A172 (cell line): ENCODE measurements at regions not wholly inside any gene's neighbourhood (a gene's known extent, or its start where the extent isn't known, plus 50 kb on each side); places are given as distances from the start of the nearest gene placed in this dataset.

Experiments
- DNase-seq: peaks from one replicate; pipeline ENCODE4 v3.0.0-alpha.2; 2015; ENCODE audit warnings: low spot score

DNA sequence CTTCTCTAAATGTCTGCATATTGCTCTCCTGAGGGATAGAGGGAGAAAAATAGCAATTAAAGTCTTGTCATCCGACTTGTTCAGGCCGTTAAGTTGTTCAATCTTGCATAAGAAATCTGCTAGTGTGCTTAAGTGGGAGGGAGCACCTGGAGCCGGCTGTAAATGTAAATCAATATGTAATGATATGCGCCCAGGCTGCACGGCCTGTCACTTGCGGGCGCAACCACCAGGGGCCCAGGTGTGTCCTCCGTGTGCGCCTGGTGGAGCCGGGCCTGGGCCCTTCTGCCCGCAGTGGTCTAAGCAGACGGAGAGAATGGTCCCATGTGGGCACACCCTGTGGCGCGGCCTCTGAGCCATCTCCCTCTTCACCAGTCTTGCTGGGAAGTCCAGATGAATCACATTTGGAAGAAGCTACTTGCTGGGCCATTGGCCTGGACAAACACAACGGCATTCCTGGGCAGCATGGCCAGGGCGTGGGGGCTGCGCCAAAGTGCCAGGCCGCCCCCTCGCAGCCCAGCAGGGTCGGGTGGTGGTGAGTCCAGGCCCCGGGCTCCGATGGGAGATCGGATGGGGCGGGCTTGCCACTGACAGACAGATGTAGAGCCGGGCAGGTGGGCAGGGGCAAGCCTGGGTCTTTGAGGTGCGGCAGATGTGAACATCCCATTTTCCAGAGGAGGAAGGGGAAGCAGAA, 193.3 kb upstream of the C14orf180 start:
- DNase-seq, result no peak

DNA sequence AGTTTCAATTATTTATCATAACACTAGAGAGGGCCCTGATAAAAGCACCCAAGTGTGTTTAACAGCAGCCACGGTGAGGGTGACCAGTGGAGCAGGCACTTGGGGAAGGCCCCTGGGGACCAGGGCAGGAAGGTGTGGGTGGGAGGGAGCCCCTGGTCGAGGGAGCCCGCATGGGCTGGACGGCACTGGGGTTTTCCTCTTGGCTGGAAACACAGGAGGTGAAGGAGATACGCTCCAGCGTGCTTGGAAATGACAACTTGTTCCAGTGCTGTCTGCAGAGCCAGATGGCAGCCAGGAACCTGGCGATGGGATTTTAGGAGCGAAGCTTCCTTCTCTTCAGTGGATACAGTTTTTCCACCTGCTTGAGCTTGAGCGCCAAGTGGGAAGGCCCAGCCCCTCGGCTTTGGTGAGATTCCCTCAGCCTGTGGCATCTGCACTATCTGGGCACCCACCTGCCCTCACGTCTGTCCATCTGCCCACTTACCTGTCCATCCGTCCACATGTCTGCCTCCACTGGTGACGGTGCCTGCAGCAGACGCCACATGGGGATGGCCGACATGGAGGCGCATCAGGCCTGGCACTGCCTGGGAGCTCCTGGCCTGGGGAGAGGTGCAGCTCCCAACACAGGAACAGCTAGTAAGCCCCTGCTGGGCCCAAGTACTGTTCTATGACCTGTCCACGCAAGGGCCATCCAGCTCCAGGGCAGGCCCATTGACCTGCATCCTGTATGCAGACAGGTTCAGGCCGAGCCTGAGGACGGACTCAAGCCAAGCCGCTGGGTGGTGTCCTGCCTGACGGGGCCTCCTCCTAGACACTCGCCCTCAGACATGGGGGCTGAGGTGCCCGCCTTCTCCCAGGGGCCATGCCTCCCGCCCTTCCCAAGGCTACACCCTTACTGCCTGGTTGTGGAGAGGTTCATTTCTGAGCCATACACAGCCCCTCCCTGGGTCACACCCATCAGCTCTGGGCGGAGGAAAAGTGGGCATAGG, 192.2 kb upstream of the C14orf180 start:
- no peak for DNase-seq

DNA sequence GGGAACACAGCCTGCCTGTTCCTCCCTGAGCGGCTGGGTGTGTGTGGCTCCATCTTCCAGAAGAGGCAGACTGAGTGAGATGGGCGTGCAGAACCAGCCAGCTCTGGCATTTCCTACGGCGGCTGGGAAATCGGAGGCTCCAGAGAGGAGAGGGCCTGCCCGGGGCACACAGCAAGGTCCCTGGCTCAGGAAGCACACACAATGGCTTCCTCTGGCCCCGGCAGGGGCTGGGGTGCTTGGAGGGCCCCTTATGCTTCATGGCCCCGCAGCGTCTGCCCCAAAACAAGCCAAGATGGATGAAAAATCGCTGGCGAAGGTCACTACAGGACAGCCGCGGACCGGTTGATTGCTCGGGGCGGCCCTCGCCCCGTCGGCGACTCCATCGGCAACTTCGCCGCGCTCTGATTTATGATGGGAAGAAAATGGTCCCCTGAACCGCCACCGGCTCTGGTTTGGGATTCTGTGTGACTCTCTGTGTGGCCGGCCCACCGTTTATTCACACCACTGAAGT, 191.5 kb upstream of the C14orf180 start:
- no peak for DNase-seq

DNA sequence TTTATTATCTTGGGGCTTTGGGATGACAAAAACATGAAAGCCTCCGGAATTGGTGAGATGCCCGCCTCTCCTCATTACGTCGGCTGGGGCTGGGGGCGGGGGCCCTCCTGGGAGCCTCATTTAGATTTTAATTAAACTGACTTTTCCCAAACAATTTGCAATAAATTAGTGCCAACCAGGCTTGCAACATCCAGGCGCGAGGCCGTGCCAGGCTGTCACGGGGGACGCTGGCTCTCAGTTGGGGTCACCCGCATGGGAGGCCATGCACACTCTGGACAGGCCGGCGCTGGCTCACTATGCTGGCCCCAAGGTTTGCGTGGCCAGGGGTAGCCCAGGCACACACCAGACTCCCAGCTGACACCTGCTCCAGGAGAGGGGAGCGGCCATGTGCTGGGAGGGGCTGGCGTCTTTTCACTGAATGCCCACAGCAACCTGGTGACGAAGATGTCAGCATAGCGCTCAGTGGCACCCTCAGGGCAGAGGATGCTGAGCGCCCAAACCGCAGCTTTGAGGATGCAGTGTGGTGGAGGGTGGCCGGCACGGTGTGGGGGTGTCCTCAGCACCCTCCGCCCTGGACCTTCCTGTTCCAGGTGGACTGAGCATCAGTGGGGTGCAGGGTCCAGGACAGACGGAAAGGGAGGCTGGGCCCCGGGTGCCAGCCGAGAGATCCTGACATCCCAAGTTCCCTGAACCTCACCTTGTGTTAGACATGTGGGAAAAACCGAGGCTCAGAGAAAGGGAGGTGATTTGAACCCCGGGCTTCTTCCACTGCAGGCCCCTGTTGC, 190.8 kb upstream of the C14orf180 start:
- DNase-seq, result no peak

DNA sequence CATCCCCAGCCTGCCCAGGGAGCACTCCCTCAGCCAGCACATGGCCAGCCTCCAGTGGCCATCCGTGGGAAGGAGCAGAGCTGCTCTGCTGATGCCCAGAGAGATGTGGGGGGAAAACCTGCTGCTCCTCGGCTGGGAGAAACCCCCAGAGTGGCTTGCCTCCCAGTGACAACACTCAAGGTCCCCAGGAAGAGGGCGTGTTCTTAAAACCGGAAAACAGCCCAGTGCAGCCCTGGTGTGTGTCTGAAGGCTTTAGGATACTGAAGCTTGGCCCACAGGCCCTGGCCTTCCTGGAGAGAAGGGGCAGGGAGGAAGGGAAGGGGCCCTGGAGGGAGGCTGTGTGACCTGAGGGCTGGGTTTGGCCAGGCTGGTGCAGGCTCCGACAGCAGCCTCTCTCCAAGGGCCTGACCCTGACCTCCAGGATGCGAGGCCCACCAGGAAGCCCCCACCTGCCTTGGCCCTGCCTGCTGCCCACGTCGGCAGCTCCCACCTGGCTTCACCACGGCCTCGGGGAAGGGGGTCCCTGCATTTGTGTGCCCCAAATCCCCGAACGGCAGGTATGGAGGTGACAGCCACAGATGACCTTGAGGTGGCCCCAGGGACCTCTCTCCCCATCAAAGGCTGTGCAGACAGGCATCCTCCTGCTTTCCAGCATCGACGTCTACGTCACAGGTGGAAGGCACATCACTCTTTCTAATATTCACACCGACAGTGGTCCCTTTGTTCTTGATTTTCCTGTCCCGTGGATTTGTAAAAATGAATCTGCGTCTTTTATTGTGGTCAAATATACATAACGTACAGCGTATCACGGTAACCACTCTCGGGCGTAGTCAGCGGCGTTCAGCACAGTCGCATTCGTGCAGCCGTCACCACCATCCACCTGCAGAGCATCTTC, 190.0 kb upstream of the C14orf180 start:
- no peak for DNase-seq

DNA sequence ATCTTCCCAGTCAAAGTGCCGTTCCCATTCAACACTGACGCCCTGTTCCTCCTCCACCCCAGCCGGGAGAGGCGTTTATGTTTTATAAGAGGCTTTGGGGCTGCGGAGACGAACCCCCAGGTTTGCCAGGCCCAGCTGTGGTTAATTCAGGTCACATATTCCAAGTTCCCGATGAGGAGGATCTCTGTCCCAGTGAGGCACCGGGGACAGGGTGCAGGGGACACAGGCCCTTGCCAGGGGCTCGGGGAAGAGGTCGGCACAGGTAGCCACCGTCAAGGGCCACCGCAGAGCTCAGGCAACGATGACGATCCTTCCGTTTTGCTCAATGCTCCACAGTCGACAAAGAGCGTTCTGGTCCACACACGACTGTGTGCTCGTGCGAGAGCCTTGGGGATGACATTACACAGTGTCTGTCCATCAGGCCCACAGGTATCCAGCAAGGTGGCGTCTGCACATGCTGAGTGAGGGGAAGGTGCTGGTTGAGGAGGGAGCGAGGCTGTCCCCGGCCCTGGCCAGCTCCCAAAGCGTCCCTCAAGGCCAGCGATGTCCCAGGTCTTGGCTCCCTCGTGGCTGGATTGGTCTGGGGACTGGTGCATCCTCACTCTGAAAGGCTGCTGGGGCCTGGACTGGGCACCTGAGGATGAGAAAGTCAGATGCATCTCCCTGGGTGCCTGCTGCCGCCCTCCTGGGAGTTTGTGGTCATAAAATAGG, 189.2 kb upstream of the C14orf180 start:
- no peak for DNase-seq

DNA sequence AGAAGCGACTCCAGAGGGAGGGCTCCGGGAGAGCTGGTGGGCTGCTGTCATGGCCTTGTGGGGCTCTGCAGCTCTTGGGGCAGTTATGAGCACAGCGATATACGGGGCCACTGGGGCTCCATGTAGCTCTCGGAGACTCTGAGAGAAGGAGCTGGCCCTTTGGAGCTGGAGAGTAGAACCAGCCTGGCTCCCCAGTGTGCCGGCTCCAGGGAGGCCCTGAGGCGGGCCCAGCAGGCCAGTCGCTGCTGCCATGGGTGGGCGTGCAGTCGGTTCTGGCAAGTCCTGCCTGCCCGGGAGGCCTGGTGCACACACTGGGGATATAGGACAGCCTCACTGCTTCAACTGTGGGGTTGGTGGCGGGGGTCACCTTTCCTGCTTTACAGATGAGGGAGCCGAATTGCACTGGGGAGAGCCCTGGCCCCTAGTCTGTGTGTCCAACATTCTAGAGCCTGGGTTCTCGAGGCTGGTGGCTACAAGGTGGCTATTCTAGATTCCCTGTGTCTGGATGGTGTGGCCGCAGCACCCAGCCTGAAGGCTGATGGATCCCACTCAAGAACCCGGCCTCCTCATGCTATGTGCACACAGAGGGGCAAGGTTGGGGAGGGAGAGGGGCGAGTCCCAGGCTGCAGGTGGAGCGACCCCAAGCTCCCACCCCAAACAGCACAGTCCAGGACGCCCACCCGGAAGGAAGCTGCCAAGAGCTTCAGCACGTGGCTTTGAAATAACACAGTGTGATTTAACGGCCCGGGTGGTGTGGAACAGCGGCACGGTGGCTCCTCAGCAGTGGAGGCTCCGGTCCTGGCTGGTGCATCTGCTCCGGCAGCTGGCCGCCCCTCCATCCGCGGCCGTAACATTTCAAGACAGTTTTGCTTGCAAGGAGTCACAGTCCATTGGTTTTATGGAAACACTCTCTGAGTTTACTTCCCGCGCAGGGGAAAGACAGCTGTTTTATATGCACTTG, 188.3 kb upstream of the C14orf180 start:
- no peak for DNase-seq

DNA sequence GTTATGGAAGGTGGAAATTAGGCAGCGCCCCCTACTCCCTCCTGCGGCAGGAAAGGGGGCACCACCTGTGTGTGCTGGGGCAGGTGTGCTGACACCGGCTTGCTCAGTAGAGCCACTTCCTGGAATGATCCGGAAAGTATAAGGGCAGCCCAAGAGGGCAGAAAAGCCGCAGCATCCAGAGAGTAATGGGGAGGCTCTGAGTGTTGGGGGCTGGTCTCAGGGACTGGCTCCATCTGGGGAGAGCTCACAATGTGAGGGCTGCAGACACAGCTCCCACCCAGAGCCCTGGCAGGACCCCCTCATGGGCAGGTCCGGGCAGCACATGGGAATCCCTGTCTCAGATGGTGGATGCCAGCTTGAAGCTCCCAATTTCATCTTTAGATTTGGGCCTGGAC, 187.6 kb upstream of the C14orf180 start:
- no peak for DNase-seq

DNA sequence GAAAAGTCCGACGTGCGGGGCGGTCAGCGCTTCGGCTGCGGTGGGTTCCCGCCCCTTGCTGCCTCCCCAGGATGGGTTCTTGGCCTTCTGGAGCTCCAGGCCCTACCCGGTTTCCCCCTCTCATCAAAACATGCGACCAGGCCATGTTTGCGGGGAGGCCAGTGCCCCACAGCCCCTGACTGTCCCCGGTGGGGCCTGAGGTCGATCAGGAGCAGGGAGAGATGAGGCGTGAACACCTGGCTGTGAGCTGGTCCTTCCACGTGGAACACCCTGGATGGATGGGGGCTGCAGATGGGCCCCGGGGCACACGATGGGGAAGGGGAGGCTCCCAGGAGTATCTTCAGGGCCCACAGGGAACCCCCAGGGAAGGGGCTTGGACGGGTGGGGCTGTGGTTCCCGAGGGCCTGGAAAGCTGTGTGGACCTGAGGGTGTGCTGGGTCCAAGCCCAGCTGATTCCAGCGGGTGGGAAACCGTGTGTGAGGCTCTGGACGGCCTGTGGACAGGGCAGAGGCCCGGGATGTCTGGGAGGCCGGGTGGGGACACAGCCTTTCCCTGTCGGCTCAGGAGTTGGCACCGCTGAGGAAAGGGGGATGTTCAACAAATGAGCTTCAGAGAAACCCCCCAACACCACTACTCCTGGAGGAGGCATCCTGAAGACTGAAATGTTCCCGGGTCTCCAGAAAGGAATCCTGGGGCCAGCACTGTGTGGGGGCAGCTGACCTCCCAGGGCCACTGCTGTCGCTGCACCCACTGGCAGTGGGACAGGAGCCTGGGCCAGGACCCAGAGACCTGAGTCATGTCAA, 187.0 kb upstream of the C14orf180 start:
- DNase-seq, result no peak

DNA sequence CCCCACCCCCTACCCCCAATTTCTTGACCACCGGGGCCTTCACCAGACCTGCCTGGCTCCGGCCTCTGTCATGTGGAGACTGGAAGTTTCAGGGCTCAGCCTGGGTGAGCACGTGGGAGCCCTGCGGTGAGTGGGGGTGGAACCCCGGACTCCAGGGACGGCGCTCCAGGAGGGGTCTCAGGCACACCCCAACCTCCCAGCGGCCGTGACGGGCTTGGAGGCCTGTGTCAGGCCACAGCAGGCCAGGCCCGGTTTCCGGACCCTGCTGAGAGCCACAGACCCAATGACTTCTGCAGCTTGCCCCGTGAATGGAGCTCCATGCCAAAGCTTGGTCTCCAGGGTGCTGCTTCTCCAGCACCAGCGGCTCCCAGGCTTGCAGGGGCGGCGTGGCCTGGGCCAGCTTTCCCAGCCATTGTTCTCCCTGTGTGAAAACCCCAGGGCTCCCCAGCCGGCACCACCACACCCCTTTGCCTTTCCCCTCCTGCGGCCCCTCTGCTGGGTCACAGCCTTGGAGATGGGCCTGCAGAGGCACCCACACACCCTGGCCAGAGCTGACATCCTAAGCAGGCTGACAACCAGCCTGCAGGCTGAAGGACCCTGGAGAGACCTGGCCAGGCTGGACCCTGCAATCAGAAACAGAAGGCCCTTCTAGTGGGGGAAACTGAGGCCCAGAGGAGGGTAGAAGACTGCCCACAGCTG, 186.2 kb upstream of the C14orf180 start:
- DNase-seq, result no peak

DNA sequence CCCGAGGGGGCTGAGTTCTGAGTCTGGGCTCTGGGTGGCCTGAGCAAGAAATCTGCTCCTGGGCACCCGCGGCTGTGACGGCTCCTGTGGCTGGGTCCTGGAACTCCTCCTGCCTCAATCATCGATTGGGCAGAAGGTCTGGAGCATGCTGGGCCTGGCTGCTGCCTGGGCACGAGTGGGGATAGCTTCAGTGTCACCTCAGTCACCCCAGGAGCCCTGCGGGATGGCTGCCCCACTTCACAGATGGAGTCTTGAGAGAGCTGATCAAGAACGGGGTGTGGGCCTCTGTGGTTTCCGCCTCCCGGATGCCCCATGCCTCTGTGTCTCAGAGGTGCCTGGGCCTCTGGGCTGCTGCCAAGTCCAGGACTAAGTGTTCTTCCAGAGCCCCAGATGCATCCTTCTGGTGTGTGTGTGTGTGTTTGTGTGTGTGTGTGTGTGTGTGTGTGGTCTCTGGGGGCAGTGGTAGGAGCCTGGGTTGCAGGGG, 185.6 kb upstream of the C14orf180 start:
- no peak for DNase-seq

DNA sequence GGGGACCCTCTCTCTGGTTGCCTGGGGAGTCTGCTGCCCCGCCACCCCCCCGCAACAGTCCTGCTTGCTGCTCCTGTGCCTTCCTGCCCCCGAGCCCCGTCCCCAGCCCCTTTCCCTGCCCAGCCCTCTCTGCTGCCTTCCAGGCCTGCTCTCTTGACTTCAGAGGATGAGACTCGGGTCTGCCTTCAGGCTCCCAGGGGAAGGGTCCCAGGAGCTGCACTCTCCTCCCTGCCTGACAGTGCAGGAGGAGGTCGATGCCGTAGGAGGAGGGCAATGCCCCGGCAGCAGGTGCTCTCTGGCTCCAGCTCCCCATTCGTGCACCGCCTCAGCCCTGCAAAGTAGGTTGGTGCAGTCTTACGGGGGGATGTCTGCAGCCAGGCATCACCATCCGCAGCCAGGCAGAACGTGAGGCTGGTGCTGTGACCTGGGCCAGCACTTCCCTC, 185.1 kb upstream of the C14orf180 start:
- no peak for DNase-seq

DNA sequence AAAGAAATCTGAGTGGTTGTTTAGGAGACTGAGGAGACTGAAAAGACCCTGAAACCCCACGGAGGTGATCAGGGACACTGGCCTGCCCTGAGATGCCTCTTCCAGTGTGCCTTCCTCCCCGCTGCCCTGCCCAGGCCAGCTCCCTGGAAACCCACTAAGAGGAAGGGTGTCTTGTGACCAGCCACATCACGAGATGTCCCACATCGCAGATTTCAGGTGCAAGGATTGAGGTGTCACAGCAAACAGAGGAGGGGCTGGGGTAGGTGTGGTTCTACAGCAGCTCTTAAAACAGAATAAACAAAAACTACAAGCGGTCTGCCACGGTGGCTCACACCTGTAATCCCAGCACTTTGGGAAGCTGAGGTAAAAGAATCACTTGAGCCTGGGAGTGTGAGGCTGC, 184.3 kb upstream of the C14orf180 start:
- no peak for DNase-seq

DNA sequence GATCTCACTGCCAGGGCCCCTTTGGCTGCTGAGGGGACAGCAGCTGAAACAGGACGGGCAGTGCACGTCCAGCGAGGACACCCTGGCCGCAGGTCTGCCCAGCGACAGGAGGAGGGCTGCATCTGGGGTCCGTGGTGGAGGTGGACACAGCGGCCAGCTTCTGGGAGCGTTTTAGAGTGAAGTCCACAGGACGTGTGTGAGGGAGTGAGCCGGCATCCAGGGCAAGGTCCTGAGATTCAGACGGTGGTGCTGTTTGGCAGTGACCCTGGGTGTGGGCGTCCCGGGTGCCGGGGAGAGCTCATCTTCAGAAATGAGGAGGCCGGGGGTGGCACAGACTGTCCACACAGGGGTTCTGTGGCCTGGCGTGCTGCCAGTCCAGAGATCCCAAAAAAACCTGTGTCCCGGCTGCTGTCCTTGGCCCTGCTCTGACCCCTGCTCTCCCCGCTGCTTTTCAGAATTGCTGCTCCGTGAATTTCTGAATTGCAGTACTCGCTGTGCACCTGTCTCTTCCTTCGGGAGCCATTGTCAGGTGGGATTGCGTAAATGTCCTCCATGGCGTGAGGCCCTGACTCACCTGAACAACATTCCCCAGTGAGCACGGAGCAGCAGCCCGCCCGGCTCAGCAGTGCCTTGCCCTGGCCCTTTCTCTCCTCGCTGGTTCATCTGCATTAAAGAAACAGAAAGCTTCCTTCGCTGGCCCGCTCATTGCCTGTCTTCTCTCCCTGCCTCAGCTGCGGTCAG, 183.5 kb upstream of the C14orf180 start:
- DNase-seq, result no peak

DNA sequence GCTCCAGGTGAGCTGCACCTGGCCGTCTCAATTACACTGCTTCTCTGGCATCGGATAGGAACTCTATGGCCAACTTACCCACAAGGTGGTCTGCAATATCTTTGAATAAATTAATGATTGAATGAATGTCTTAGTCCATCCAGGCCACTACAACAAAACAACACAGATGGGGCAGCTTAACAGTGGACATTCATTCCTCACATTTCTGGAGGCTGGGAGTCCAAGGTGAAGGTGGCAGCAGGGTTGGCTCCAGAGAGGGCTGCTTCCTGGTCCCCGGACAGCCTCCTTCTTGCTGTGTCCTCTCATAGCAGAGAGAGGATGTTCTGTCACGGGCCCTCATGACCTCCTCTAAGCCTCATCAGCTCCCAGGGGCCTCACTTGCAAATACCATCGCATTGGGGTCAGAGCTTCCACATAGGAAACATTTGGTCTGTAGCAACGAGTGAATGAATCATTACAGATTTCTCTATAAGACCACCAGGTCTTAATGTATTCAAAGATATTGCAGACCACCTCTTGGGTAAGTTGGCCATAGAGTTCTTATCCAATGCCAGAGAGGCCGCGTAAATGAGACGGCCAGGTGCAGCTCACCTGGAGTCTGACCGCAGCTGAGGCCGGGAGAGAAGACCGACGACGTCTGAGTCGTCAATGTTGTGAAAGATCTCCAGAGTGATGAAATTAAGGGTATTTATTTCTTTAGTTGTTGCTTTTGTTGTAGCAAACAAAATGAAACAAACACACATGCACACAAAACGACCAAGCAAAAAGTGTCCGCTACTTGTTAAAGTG, 182.7 kb upstream of the C14orf180 start:
- no peak for DNase-seq

DNA sequence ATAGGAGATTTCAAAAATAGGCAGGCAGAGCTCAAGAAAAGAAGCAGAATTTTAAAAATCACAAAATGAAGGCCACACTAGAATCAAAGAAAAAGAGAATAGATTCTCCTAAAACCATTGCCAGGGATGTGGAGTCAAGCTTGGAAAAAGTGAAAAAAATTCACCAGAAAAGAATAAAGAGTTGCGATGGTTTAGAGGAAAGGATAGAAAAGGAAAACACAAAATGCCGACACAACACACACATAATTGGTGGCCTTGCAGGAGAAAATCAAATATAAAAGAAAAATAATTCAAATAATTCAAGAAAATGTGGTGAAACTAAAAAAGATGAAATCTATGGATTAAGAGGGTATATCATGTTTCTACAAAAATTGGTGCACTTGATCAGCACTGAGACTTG, 181.6 kb upstream of the C14orf180 start:
- DNase-seq, result no peak
